Kasumi-1 (cell line): ENCODE measurements at regions not wholly inside any gene's neighbourhood (a gene's known extent, or its start where the extent isn't known, plus 50 kb on each side); places are given as distances from the start of the nearest gene placed in this dataset.
A peak's percentile ranks its signal among the peaks of the same experiment; 100 is the strongest.

ENCODE experiments used
- DNase-seq, 2 experiments: peaks; one replicate each; lab custom pipeline; 2025; lab: John Stamatoyannopoulos, UW

DNA sequence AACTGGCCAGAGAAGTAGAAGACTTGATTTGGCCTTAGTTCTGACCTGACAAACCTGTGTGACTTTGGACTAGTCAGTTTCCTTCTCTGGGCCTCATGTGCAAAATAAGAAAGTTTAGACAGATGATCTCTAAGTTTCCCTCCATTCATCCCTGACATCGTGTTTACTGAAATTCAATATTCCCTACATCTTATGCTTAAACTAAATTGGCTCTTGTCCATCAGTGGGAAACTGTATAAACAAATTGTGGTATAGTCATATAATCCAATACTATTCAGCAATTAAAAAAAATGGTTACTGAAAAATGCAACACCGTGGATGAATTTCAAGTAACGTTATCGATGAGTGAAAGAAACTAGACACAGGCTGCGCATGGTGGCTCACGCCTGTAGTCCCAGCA lies 64.4 kb upstream of the HRH1 start:
- DNase-seq = no peak

GRCh38 chr3:11090551-11090950 lies 63.7 kb upstream of the HRH1 start:
- DNase-seq = no peak

GRCh38 chr3:11091088-11091590 lies 63.2 kb upstream of the HRH1 start:
- no peak for DNase-seq

GRCh38 chr3:11091791-11092190 lies 62.5 kb upstream of the HRH1 start:
- no peak for DNase-seq

DNA sequence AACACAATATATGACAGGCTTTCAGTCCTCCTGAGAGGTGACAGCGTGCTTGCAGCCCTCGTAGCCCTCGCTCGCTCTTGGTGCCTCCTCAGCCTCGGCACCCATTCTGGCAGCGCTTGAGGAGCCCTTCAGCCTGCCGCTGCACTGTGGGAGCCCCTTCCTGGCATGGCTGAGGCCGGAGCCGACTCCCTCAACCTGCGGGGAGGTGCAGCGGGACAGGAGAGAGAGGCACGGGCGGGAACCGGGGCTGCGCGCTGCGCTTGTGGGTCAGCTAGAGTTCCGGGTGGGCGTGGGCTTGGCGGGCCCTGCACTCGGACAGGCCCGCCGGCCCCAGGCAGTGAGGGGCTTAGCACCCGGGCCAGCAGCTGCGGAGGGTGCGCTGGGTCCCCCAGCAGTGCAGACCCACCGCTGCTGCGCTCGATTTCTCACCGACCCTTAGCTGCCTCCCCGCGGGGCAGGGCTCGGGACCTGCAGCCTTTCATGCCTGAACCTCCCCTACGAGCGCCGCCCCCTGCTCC lies 60.4 kb upstream of the HRH1 start:
- no peak for DNase-seq

GRCh38 chr3:11095932-11096265 lies 58.4 kb upstream of the HRH1 start:
- DNase-seq = no peak

GRCh38 chr3:11096266-11097139 lies 57.8 kb upstream of the HRH1 start:
- DNase-seq = peak; percentile 86 to 90

DNA sequence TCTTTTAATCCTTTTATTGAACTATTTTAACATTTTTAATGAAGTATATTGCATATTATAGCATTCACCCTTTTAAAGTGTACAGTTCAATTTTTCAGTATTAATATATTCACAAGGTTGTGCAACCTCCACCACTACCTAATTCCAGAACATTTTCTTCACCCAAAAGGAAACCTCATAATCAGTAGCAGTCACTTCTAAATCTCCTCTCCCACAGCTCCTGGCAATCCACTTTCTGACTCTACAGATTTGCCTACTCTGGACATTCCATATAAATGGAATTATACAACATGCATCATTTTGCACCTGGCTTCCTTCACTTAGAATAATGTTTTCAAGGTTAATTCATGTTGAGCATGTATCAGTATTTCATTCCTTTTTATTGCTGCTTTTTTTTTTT lies 55.0 kb upstream of the HRH1 start:
- DNase-seq = no peak
